Lower leg skin (tissue), 3 donors: ENCODE measurements at regions not wholly inside any gene's neighbourhood (a gene's known extent, or its start where the extent isn't known, plus 50 kb on each side); places are given as distances from the start of the nearest gene placed in this dataset.

Experiments used
- POLR2A ChIP-seq, 2 donors: fragments of 450-650 bp; IDR thresholded peaks; one replicate each; pipeline ENCODE4 v1.6.1; 2016 to 2017; ENCODE audit warnings: antibody characterized with exemption in 2 of 2, mild to moderate bottlenecking in 1 of 2, moderate library complexity in 1 of 2
- TF ChIP-seq, protein P1 (sequence below), 3 donors: fragments of 450-650 bp; IDR thresholded peaks; one replicate each; pipeline ENCODE4 v1.5.1; 2016; ENCODE audit warnings: antibody characterized with exemption in 3 of 3, mild to moderate bottlenecking in 3 of 3, moderate library complexity in 2 of 3

DNA sequence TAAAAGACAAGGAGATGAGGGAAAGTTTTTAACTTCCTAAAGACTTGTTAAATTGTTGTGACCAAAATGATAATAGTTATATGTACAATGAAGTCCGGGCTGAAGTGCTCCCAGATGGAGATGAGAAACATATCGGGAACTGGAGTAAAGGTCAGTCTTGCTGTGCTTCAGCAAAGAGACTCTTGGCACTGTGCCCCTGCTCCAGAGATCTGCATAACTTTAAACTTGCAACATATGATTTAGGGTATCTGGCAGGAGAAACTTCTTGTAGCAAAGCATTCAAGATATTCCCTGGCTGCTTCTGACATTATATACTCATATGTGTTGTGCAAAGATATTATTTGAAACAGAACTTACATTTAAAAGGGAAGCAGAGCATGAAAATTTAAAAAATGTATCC, 786.6 kb upstream of the SLITRK6 start:
- TF ChIP-seq POLR2A (IDR thresholded peaks at IDR 0.05), result no peak
- TF ChIP-seq, protein P1, sequence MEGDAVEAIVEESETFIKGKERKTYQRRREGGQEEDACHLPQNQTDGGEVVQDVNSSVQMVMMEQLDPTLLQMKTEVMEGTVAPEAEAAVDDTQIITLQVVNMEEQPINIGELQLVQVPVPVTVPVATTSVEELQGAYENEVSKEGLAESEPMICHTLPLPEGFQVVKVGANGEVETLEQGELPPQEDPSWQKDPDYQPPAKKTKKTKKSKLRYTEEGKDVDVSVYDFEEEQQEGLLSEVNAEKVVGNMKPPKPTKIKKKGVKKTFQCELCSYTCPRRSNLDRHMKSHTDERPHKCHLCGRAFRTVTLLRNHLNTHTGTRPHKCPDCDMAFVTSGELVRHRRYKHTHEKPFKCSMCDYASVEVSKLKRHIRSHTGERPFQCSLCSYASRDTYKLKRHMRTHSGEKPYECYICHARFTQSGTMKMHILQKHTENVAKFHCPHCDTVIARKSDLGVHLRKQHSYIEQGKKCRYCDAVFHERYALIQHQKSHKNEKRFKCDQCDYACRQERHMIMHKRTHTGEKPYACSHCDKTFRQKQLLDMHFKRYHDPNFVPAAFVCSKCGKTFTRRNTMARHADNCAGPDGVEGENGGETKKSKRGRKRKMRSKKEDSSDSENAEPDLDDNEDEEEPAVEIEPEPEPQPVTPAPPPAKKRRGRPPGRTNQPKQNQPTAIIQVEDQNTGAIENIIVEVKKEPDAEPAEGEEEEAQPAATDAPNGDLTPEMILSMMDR (IDR thresholded peaks at IDR 0.05), result no peak
